ENCODE measurements at regions not wholly inside any gene's neighbourhood (a gene's known extent, or its start where the extent isn't known, plus 50 kb on each side); places are given as distances from the start of the nearest gene placed in this dataset.

- intact Hi-C loops (cut with DNase I; ENCODE audit: low total_unique reads), result no loop called here
- Histone ChIP-seq H3K27me3 (replicated peaks in 1 of 7) (no peaks in the 10 kb centered on the region), H3K4me1 (no peaks in the 10 kb centered on the region), H3K9me3 (peaks cover 0 to 5% (median 0%) of the 10 kb centered on the region in 8 donors), H3K36me3 (no peaks in the 10 kb centered on the region), H3K4me3 (no peak overlapping the region), H3K27ac (no peak overlapping the region)
- DNase-seq, result no peak
- TF ChIP-seq POLR2A (IDR thresholded peaks at IDR 0.05), result no peak
- TF ChIP-seq CTCF (IDR thresholded peaks at IDR 0.05 in 8 of 11, conservative IDR thresholded peaks at IDR 0.05 in 3 of 11), result no peak
- no peak for TF ChIP-seq POLR2AphosphoS5 (IDR thresholded peaks at IDR 0.05)
- 79 to 90% (median 83%) methylated on average over 2 of the region's 2 CpGs for WGBS, 5 donors
Measured at GRCh38 chr11:37503411-37504059, 905.5 kb upstream of the RAG2 start.

- DNase-seq, result no peak
- 61 to 80% (median 74%) methylated on average over 2 of the region's 2 CpGs for WGBS, 5 donors
- TF ChIP-seq POLR2AphosphoS5 (IDR thresholded peaks at IDR 0.05) (no peak), CTCF (IDR thresholded peaks at IDR 0.05 in 8 of 11, conservative IDR thresholded peaks at IDR 0.05 in 3 of 11) (no peak), POLR2A (IDR thresholded peaks at IDR 0.05) (no peak)
- intact Hi-C loops (cut with DNase I; ENCODE audit: low total_unique reads), result no loop called here
- H3K27me3 ChIP-seq (replicated peaks in 1 of 7), result no peaks in the 10 kb centered on the region
- H3K36me3 ChIP-seq, result no peaks in the 10 kb centered on the region
- H3K4me3 ChIP-seq, result no peak overlapping the region
- peaks cover 0 to 5% (median 0%) of the 10 kb centered on the region in 8 donors for H3K9me3 ChIP-seq
- no peaks in the 10 kb centered on the region for H3K4me1 ChIP-seq
- H3K27ac ChIP-seq, result no peak overlapping the region
Measured at GRCh38 chr11:37502202-37502601, 904.2 kb upstream of the RAG2 start.

GRCh38 chr11:37500425-37500824 is 902.4 kb upstream of the RAG2 start:
- no peaks in the 10 kb centered on the region for H3K4me1 ChIP-seq
- DNase-seq, result no peak
- intact Hi-C loops (cut with DNase I; ENCODE audit: low total_unique reads), result no loop called here
- H3K36me3 ChIP-seq, result no peaks in the 10 kb centered on the region
- H3K27me3 ChIP-seq (replicated peaks in 1 of 7), result no peaks in the 10 kb centered on the region
- no peak for TF ChIP-seq CTCF (IDR thresholded peaks at IDR 0.05 in 8 of 11, conservative IDR thresholded peaks at IDR 0.05 in 3 of 11)
- TF ChIP-seq POLR2A (IDR thresholded peaks at IDR 0.05), result no peak
- TF ChIP-seq POLR2AphosphoS5 (IDR thresholded peaks at IDR 0.05), result no peak
- 69 to 91% (median 72%) methylated on average over 2 of the region's 2 CpGs for WGBS, 5 donors
- no peak overlapping the region for H3K4me3 ChIP-seq
- no peak overlapping the region for H3K27ac ChIP-seq
- H3K9me3 ChIP-seq, result peaks cover 0 to 3% (median 0%) of the 10 kb centered on the region in 8 donors

GRCh38 chr11:37497326-37497725 is 899.3 kb upstream of the RAG2 start:
- H3K27me3 ChIP-seq (replicated peaks in 1 of 7), result no peaks in the 10 kb centered on the region
- H3K27ac ChIP-seq, result no peak overlapping the region
- H3K9me3 ChIP-seq, result peaks cover 0 to 3% (median 0%) of the 10 kb centered on the region in 8 donors
- 49 to 85% (median 72%) methylated on average over 1 of the region's 1 CpG for whole genome bisulfite sequencing, 5 donors
- H3K36me3 ChIP-seq, result no peaks in the 10 kb centered on the region
- no peaks in the 10 kb centered on the region for H3K4me1 ChIP-seq
- H3K4me3 ChIP-seq, result no peak overlapping the region
- TF ChIP-seq CTCF (IDR thresholded peaks at IDR 0.05 in 8 of 11, conservative IDR thresholded peaks at IDR 0.05 in 3 of 11), result no peak
- no peak for TF ChIP-seq POLR2A (IDR thresholded peaks at IDR 0.05)
- no peak for DNase-seq
- intact Hi-C loops (cut with DNase I; ENCODE audit: low total_unique reads), result no loop called here

Data from spleen (tissue), 11 donors.